Stomach (tissue), 4 donors: ENCODE measurements at regions not wholly inside any gene's neighbourhood (a gene's known extent, or its start where the extent isn't known, plus 50 kb on each side); places are given as distances from the start of the nearest gene placed in this dataset.

ENCODE experiments used
- CTCF ChIP-seq, 7 experiments: fragments of 450-650 bp in 4 of 7; fragments of 200-600 bp in 3 of 7; sonication (generic) in 3 of 7; IDR thresholded peaks; one replicate each; pipeline ENCODE4 v1.5.1; 2016 to 2019; ENCODE audit warnings: antibody characterized with exemption in 7 of 7, control low read depth in 2 of 7, mild to moderate bottlenecking in 1 of 7
- EP300 ChIP-seq: sonication (generic); formaldehyde crosslinking; IDR thresholded peaks from one replicate; pipeline ENCODE4 v1.6.1; 2017; ENCODE audit warnings: antibody characterized with exemption
- POLR2A ChIP-seq, 4 donors: fragments of 450-650 bp; IDR thresholded peaks; one replicate each; pipeline ENCODE4 v1.6.1; 2016; ENCODE audit warnings: antibody characterized with exemption in 4 of 4, control low read depth in 2 of 4, mild to moderate bottlenecking in 1 of 4, moderate library complexity in 1 of 4

GRCh38 chr7:46318276-46318675 lies 397.2 kb upstream of the IGFBP3 start:
- no peak for TF ChIP-seq CTCF (IDR thresholded peaks at IDR 0.05)
- TF ChIP-seq POLR2A (IDR thresholded peaks at IDR 0.05), result no peak
- TF ChIP-seq EP300, result no peak
